Suprapubic skin (tissue), 4 donors: ENCODE measurements at regions not wholly inside any gene's neighbourhood (a gene's known extent, or its start where the extent isn't known, plus 50 kb on each side); places are given as distances from the start of the nearest gene placed in this dataset.

Experiments
- DNase-seq, 2 donors: peaks; one replicate each; pipeline ENCODE4 v3.0.0-alpha.2; 2019; ENCODE audit warnings: low spot score in 2 of 2
- H3K27ac ChIP-seq: fragments of 200-600 bp; sonication (generic); one replicate; pipeline ENCODE4 v1.5.1; 2019
- H3K27me3 ChIP-seq: fragments of 200-600 bp; sonication (generic); one replicate; pipeline ENCODE4 v1.5.1; 2019
- H3K36me3 ChIP-seq: fragments of 200-600 bp; sonication (generic); one replicate; pipeline ENCODE4 v1.5.1; 2019
- H3K4me1 ChIP-seq: fragments of 200-600 bp; sonication (generic); one replicate; pipeline ENCODE4 v1.5.1; 2019
- H3K4me3 ChIP-seq: fragments of 200-600 bp; sonication (generic); one replicate; pipeline ENCODE4 v1.5.1; 2019; ENCODE audit warnings: mild to moderate bottlenecking
- H3K9me3 ChIP-seq: fragments of 200-600 bp; sonication (generic); one replicate; pipeline ENCODE4 v1.5.1; 2019
- EP300 ChIP-seq: sonication (generic); formaldehyde crosslinking; IDR thresholded peaks from one replicate; pipeline ENCODE4 v1.6.1; 2017; ENCODE audit warnings: antibody characterized with exemption
- POLR2A ChIP-seq, 2 donors: fragments of 450-650 bp; IDR thresholded peaks; one replicate each; pipeline ENCODE4 v1.6.1; 2017; ENCODE audit warnings: antibody characterized with exemption in 2 of 2, mild to moderate bottlenecking in 2 of 2, moderate library complexity in 2 of 2
- POLR2AphosphoS5 ChIP-seq, 3 donors: sonication (generic); formaldehyde crosslinking; IDR thresholded peaks; one replicate each; pipeline ENCODE4 v1.6.1; 2017; ENCODE audit warnings: antibody characterized with exemption in 3 of 3
- WGBS: methylation state at CpG from one replicate; pipeline ENCODE4 v1.1.5; 2018; 5-methylcytosine and 5-hydroxymethylcytosine counted together
- TF ChIP-seq, protein P1 (sequence below), 2 donors: fragments of 200-600 bp in 1 of 2; fragments of 450-650 bp in 1 of 2; sonication (generic) in 1 of 2; IDR thresholded peaks; one replicate each; pipeline ENCODE4 v1.5.1; 2016 to 2019; ENCODE audit warnings: antibody characterized with exemption in 2 of 2, mild to moderate bottlenecking in 1 of 2, moderate library complexity in 1 of 2

DNA sequence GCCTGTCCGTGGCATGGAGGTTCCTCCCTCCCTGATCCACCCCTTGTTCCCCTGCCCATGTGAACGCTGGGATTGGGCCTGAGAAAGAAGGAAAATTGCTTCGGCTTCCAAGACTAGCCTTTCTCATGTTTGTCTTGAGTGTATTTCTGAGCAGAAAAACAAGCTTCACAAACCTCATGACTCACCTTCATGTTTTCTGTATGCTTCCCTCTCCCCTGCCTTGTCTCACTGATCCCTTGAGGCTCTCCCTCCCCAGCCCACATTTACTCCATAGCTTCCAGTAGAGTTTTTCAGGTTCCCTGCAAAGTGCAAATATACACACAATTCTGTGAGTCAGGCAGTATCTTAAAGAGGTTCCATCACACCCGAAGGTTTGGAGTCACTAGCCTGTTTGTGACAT, 572.4 kb downstream of the UQCRFS1 start:
- TF ChIP-seq POLR2A (IDR thresholded peaks at IDR 0.05) (no peak), EP300 (no peak), POLR2AphosphoS5 (IDR thresholded peaks at IDR 0.05) (no peak)
- TF ChIP-seq, protein P1, sequence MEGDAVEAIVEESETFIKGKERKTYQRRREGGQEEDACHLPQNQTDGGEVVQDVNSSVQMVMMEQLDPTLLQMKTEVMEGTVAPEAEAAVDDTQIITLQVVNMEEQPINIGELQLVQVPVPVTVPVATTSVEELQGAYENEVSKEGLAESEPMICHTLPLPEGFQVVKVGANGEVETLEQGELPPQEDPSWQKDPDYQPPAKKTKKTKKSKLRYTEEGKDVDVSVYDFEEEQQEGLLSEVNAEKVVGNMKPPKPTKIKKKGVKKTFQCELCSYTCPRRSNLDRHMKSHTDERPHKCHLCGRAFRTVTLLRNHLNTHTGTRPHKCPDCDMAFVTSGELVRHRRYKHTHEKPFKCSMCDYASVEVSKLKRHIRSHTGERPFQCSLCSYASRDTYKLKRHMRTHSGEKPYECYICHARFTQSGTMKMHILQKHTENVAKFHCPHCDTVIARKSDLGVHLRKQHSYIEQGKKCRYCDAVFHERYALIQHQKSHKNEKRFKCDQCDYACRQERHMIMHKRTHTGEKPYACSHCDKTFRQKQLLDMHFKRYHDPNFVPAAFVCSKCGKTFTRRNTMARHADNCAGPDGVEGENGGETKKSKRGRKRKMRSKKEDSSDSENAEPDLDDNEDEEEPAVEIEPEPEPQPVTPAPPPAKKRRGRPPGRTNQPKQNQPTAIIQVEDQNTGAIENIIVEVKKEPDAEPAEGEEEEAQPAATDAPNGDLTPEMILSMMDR (IDR thresholded peaks at IDR 0.05): no peak
- WGBS: 78% methylated on average over 4 of the region's 4 CpGs
- Histone ChIP-seq H3K27me3 (no peaks in the 10 kb centered on the region), H3K9me3 (no peaks in the 10 kb centered on the region), H3K4me3 (no peak overlapping the region), H3K27ac (no peak overlapping the region), H3K36me3 (no peaks in the 10 kb centered on the region), H3K4me1 (no peaks in the 10 kb centered on the region)
- DNase-seq: no peak

GRCh38 chr19:28638445-28638844, 574.5 kb downstream of the UQCRFS1 start:
- no peak for DNase-seq
- WGBS: 88% methylated on average over 4 of the region's 4 CpGs
- Histone ChIP-seq H3K4me1 (no peaks in the 10 kb centered on the region), H3K27me3 (no peaks in the 10 kb centered on the region), H3K9me3 (peaks cover 9% of the 10 kb centered on the region), H3K27ac (no peak overlapping the region), H3K36me3 (no peaks in the 10 kb centered on the region), H3K4me3 (no peak overlapping the region)
- TF ChIP-seq EP300: no peak
- TF ChIP-seq, protein P1 (IDR thresholded peaks at IDR 0.05): no peak

DNA sequence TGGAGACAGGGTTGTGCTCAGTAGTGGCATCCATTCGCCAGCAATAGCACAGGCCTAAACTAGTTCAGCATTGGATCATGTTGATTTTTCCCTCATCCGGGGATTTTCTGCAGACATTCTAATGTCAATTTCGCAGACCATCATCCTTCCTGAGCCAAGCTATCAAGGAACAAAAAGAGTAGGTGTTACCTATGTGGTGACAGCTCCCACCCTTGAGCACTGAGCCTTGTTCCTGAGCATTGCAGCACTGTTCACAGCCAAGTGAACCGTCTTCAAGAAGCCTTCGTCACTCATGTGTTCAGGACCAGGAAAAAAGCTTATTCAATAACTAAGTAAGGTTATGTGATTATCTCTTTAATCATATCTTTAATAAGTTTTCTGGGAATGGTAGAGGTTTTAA, 576.2 kb downstream of the UQCRFS1 start:
- no peaks in the 10 kb centered on the region for H3K36me3 ChIP-seq
- H3K9me3 ChIP-seq: peaks cover 9% of the 10 kb centered on the region
- H3K27ac ChIP-seq: no peak overlapping the region
- 86% methylated on average over 5 of the region's 5 CpGs for WGBS
- TF ChIP-seq POLR2A (IDR thresholded peaks at IDR 0.05): no peak
- no peak for TF ChIP-seq EP300
- no peak for TF ChIP-seq POLR2AphosphoS5 (IDR thresholded peaks at IDR 0.05)
- TF ChIP-seq, protein P1 (IDR thresholded peaks at IDR 0.05): no peak
- H3K4me3 ChIP-seq: no peak overlapping the region
- no peaks in the 10 kb centered on the region for H3K27me3 ChIP-seq
- no peaks in the 10 kb centered on the region for H3K4me1 ChIP-seq
- no peak for DNase-seq

DNA sequence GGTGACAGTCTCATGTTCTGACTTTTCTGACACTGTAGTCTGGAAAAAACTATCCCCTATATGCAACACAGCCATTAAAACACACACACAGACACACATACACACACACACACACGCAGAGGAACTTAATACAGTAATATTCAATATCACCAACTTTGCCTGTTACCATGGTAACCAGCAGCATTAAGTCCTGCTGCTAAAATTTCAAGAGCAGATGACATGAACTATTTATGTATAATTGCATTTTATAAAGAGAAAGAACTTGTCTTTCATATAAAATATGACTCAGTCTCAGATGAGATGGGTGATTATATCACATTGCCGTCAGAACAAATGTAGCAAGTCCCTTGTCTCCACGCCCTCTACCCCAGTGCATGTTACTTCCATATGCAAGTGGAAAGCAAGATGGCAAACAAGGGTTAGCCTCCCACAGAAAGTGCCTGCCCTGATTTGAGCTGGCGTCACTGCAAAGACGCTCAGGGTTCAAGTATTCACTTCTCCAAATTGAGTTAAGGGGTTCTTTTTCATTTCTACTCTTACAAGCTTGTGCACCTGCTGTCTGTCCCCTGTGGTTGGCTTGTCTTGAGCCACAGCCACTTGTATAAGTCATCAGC, 576.8 kb downstream of the UQCRFS1 start:
- no peaks in the 10 kb centered on the region for H3K4me1 ChIP-seq
- WGBS: 69% methylated on average over 5 of the region's 5 CpGs
- no peak overlapping the region for H3K27ac ChIP-seq
- H3K9me3 ChIP-seq: peaks cover 9% of the 10 kb centered on the region
- no peaks in the 10 kb centered on the region for H3K36me3 ChIP-seq
- TF ChIP-seq POLR2AphosphoS5 (IDR thresholded peaks at IDR 0.05): no peak
- no peak for TF ChIP-seq EP300
- no peak for TF ChIP-seq POLR2A (IDR thresholded peaks at IDR 0.05)
- TF ChIP-seq, protein P1 (IDR thresholded peaks at IDR 0.05): no peak
- no peak for DNase-seq
- H3K4me3 ChIP-seq: no peak overlapping the region
- no peaks in the 10 kb centered on the region for H3K27me3 ChIP-seq

DNA sequence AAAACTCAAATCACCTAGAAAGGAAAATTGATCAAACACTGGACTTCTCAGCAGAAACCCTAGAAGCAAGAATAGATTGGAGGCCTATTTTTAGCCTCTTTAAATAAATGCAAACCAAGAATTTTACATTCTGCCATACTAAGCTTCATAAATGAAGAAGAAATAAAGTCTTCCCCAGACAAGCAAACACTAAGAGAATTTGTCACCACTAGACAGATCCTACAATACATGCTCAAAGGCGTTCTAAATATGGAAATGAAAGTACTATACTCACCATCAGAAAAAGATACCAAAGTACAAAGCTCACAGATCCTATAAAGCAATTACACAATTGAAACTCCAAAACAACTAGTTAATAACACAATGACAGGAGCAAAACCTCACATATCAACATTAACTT, 578.1 kb downstream of the UQCRFS1 start:
- no peak for DNase-seq
- no peak overlapping the region for H3K27ac ChIP-seq
- WGBS: 72% methylated on average over 1 of the region's 1 CpG
- H3K36me3 ChIP-seq: no peaks in the 10 kb centered on the region
- H3K4me3 ChIP-seq: no peak overlapping the region
- H3K4me1 ChIP-seq: no peaks in the 10 kb centered on the region
- no peaks in the 10 kb centered on the region for H3K27me3 ChIP-seq
- peaks cover 9% of the 10 kb centered on the region for H3K9me3 ChIP-seq
- no peak for TF ChIP-seq EP300

GRCh38 chr19:28634019-28634328, 579.0 kb downstream of the UQCRFS1 start:
- Histone ChIP-seq H3K9me3 (peaks cover 9% of the 10 kb centered on the region), H3K4me3 (no peak overlapping the region), H3K36me3 (no peaks in the 10 kb centered on the region), H3K27ac (no peak overlapping the region), H3K4me1 (no peaks in the 10 kb centered on the region), H3K27me3 (no peaks in the 10 kb centered on the region)
- TF ChIP-seq POLR2AphosphoS5 (IDR thresholded peaks at IDR 0.05) (no peak), POLR2A (IDR thresholded peaks at IDR 0.05) (no peak), EP300 (no peak)
- TF ChIP-seq, protein P1 (IDR thresholded peaks at IDR 0.05): no peak
- DNase-seq: no peak
